OCI-LY3 (cell line): ENCODE measurements at regions not wholly inside any gene's neighbourhood (a gene's known extent, or its start where the extent isn't known, plus 50 kb on each side); places are given as distances from the start of the nearest gene placed in this dataset.
A peak's percentile ranks its signal among the peaks of the same experiment; 100 is the strongest.

Experiments
- H2AFZ ChIP-seq: fragments of 200-600, 300-600 bp; shearing (Covaris generic); 2 replicates; pipeline ENCODE4 v1.6.0; 2014; ENCODE audit warnings: antibody characterized with exemption, low read depth, low read length
- H3K27ac ChIP-seq: fragments of 200-600, 300-600 bp; sonication (generic); 2 replicates; pipeline ENCODE4 v1.5.1; 2014; ENCODE audit warnings: mild to moderate bottlenecking, low read length, moderate library complexity, mixed read lengths
- H3K27me3 ChIP-seq: fragments of 200-600, 300-600 bp; sonication (generic); 2 replicates; pipeline ENCODE4 v1.6.1; 2014; ENCODE audit warnings: low read depth, low read length, mixed read lengths
- H3K36me3 ChIP-seq: fragments of 200-600, 300-600 bp; sonication (generic); replicated peaks from 2 replicates; pipeline ENCODE3; 2014; ENCODE audit warnings: low read depth, low read length, mixed read lengths
- H3K4me1 ChIP-seq: fragments of 300-600, 200-600 bp; sonication (generic); 2 replicates; pipeline ENCODE4 v1.6.1; 2014; ENCODE audit warnings: low read length, mixed read lengths
- H3K4me2 ChIP-seq: fragments of 200-600, 300-600 bp; sonication (generic); 2 replicates; pipeline ENCODE4 v1.6.1; 2014; ENCODE audit warnings: low read length, mixed read lengths
- H3K4me3 ChIP-seq: fragments of 300-600, 200-600 bp; sonication (generic); 2 replicates; pipeline ENCODE4 v1.5.1; 2014; ENCODE audit warnings: antibody characterized with exemption, mild to moderate bottlenecking, low read length, moderate library complexity
- H3K79me2 ChIP-seq: fragments of 300-600, 200-600 bp; shearing (Covaris generic); 2 replicates; pipeline ENCODE4 v1.6.1; 2014; ENCODE audit warnings: mild to moderate bottlenecking, low read length, mixed read lengths
- H3K9ac ChIP-seq: fragments of 300-600, 200-600 bp; shearing (Covaris generic); 2 replicates; pipeline ENCODE4 v1.6.0; 2014; ENCODE audit warnings: mild to moderate bottlenecking, low read length, moderate library complexity
- H3K9me3 ChIP-seq: fragments of 200-600, 300-600 bp; shearing (Covaris generic); 2 replicates; pipeline ENCODE4 v1.6.1; 2014; ENCODE audit warnings: low read length, mixed read lengths; ENCODE audit not compliant: insufficient read depth
- H4K20me1 ChIP-seq: fragments of 200-600, 300-600 bp; sonication (generic); 2 replicates; pipeline ENCODE4 v1.6.1; 2016; ENCODE audit warnings: low read length, mixed read lengths; ENCODE audit not compliant: insufficient read depth
- CTCF ChIP-seq: fragments of 200-600, 300-600 bp; sonication (generic); IDR thresholded peaks from 2 replicates; pipeline ENCODE4 v1.5.1; 2014; ENCODE audit warnings: antibody characterized with exemption, low read length, low read depth
- EZH2phosphoT487 ChIP-seq: fragments of 200-600 bp; shearing (Covaris generic); IDR thresholded peaks from 2 replicates; pipeline ENCODE4 v1.6.1; 2018; ENCODE audit warnings: antibody characterized with exemption, mixed run types, low read depth

- no peak overlapping the region for H2AFZ ChIP-seq
- peaks cover 36% of the 10 kb centered on the region for H3K27me3 ChIP-seq
- no peak overlapping the region for H3K9ac ChIP-seq
- H3K4me1 ChIP-seq, result peaks cover 22% of the 10 kb centered on the region
- H3K4me2 ChIP-seq, result no peak overlapping the region
- no peaks in the 10 kb centered on the region for H3K36me3 ChIP-seq
- no peaks in the 10 kb centered on the region for H3K79me2 ChIP-seq
- TF ChIP-seq CTCF (no peak), EZH2phosphoT487 (no peak)
- peaks cover 6% of the 10 kb centered on the region; the same call in 1 of the 2 replicates for H3K9me3 ChIP-seq
- no peak overlapping the region for H3K4me3 ChIP-seq
- no peaks in the 10 kb centered on the region for H4K20me1 ChIP-seq
- H3K27ac ChIP-seq, result no peak overlapping the region
These were observed 1313.6 kb downstream of the TBC1D22A start for GRCh38 chr22:48076008-48076407.

- H3K4me3 ChIP-seq, result no peak overlapping the region
- no peak overlapping the region for H3K9ac ChIP-seq
- peaks cover 25% of the 10 kb centered on the region for H3K4me1 ChIP-seq
- no peaks in the 10 kb centered on the region for H3K36me3 ChIP-seq
- H3K9me3 ChIP-seq, result peaks cover 6% of the 10 kb centered on the region; the same call in 1 of the 2 replicates
- no peak overlapping the region for H2AFZ ChIP-seq
- H3K27me3 ChIP-seq, result peaks cover 36% of the 10 kb centered on the region
- no peaks in the 10 kb centered on the region for H3K79me2 ChIP-seq
- no peak for TF ChIP-seq CTCF
- TF ChIP-seq EZH2phosphoT487, result no peak
- H3K4me2 ChIP-seq, result no peak overlapping the region
- no peaks in the 10 kb centered on the region for H4K20me1 ChIP-seq
- H3K27ac ChIP-seq, result no peak overlapping the region
These were observed 1313.2 kb downstream of the TBC1D22A start for GRCh38 chr22:48075604-48076003.

GRCh38 chr22:48072777-48073176, 1310.3 kb downstream of the TBC1D22A start:
- H3K4me2 ChIP-seq, result no peak overlapping the region
- H3K9ac ChIP-seq, result no peak overlapping the region
- no peak overlapping the region for H3K27ac ChIP-seq
- no peaks in the 10 kb centered on the region for H3K79me2 ChIP-seq
- H2AFZ ChIP-seq, result no peak overlapping the region
- peaks cover 6% of the 10 kb centered on the region; the same call in 1 of the 2 replicates for H3K9me3 ChIP-seq
- TF ChIP-seq EZH2phosphoT487, result no peak
- TF ChIP-seq CTCF, result no peak
- no peaks in the 10 kb centered on the region for H3K36me3 ChIP-seq
- H4K20me1 ChIP-seq, result no peaks in the 10 kb centered on the region
- peaks cover 17% of the 10 kb centered on the region for H3K27me3 ChIP-seq
- no peak overlapping the region for H3K4me3 ChIP-seq
- H3K4me1 ChIP-seq, result peaks cover 23% of the 10 kb centered on the region

- no peak overlapping the region for H2AFZ ChIP-seq
- H3K4me1 ChIP-seq, result peaks cover 23% of the 10 kb centered on the region
- H3K79me2 ChIP-seq, result no peaks in the 10 kb centered on the region
- no peak overlapping the region for H3K9ac ChIP-seq
- TF ChIP-seq EZH2phosphoT487 (no peak), CTCF (no peak)
- H3K27me3 ChIP-seq, result peaks cover 8% of the 10 kb centered on the region; the same call in 1 of the 2 replicates
- H3K36me3 ChIP-seq, result no peaks in the 10 kb centered on the region
- peaks cover 6% of the 10 kb centered on the region; the same call in 1 of the 2 replicates for H3K9me3 ChIP-seq
- no peak overlapping the region for H3K4me3 ChIP-seq
- H3K4me2 ChIP-seq, result peak overlapping the region; percentile 2; the same call in 1 of the 2 replicates
- H4K20me1 ChIP-seq, result no peaks in the 10 kb centered on the region
- H3K27ac ChIP-seq, result no peak overlapping the region
These were observed 1309.4 kb downstream of the TBC1D22A start for GRCh38 chr22:48071828-48072227.
